ENCODE measurements at regions not wholly inside any gene's neighbourhood (a gene's known extent, or its start where the extent isn't known, plus 50 kb on each side); places are given as distances from the start of the nearest gene placed in this dataset.

DNA sequence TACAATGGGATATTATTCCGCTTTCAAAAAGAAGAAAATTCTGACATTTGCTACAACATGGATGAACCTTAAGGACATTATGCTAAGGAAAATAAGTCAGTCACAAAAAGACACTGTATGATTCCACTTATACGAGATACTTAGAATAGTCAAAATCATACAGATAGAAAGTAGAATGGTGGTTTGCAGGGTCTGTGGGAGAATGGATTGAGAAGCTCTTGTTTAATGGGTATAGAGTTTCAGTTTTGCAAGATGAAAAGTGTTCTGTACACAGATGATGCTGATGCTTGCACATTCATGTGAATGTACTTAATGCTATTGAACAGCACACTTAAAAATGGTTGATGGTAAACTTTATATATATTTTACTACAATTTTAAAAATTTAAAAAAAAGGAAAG lies 2050.7 kb upstream of the WWC1 start (continued):
- no peak for TF ChIP-seq NONO (IDR thresholded peaks at IDR 0.05)
- TF ChIP-seq NONO (CRISPR knock-in tag; conservative IDR thresholded peaks at IDR 0.05) = no peak
- no peak for TF ChIP-seq SKI (IDR thresholded peaks at IDR 0.05; ENCODE audit: partially characterized antibody)
- TF ChIP-seq ZNF891 (CRISPR knock-in tag; IDR thresholded peaks at IDR 0.05) = no peak
- TF ChIP-seq ELF4 (CRISPR knock-in tag; IDR thresholded peaks at IDR 0.05; ENCODE audit: borderline replicate concordance) = no peak
- TF ChIP-seq ZFP36L2 (CRISPR knock-in tag; IDR thresholded peaks at IDR 0.05) = no peak

GRCh38 chr5:166245556-166245955 lies 2045.9 kb upstream of the WWC1 start:
- 0% methylated on average over 2 of the region's 2 CpGs for WGBS (ENCODE audit: low lambda C conversion rate)
- no peak overlapping the region for H3K4me3 ChIP-seq (replicated peaks in 1 of 3; ENCODE audit: insufficient read depth in 1 of 3, low read depth in 2 of 3, low read length in 3 of 3)
- no peak overlapping the region for H3K4me2 ChIP-seq (ENCODE audit: low read depth, low read length)
- no peaks in the 10 kb centered on the region; a peak in 1 of 5 replicates for H3K27me3 ChIP-seq (ENCODE audit: control insufficient read depth in 1 of 2, insufficient read depth in 2 of 2, low read length in 2 of 2)
- H3K4me1 ChIP-seq (ENCODE audit: insufficient read depth, low read length) = no peaks in the 10 kb centered on the region
- no peak for ATAC-seq
- no peaks in the 10 kb centered on the region for H3K36me3 ChIP-seq (replicated peaks in 1 of 2; ENCODE audit: control insufficient read depth in 1 of 2, insufficient read depth in 2 of 2, low read length in 2 of 2)
- intact Hi-C loops (cut with micrococcal nuclease; ENCODE audit: unreplicated experiment) (no loop called here), in situ Hi-C loops (cut with HindIII; ENCODE audit: extremely low pct_ligation_motif_present, low pct_unique_long_range_greater_than_20kb) (no loop called here)
- H3K9me3 ChIP-seq (ENCODE audit: low read length) = peaks cover 96% of the 10 kb centered on the region
- ChIA-PET POLR2A (no interaction called here), CTCF (ENCODE audit: low intra/inter-chr PET ratio, low total read pairs) (no interaction called here)
- DNase-seq (ENCODE audit: low spot score) = no peak
- H2AFZ ChIP-seq (ENCODE audit: low read length) = no peak overlapping the region
- TF ChIP-seq FLYWCH1 (CRISPR knock-in tag; IDR thresholded peaks at IDR 0.05) (no peak), ZNF143 (CRISPR knock-in tag; IDR thresholded peaks at IDR 0.05) (no peak), ZNF205 (CRISPR knock-in tag; IDR thresholded peaks at IDR 0.05) (no peak), KDM5A (IDR thresholded peaks at IDR 0.05; ENCODE audit: borderline replicate concordance, low read length) (no peak), SRSF4 (IDR thresholded peaks at IDR 0.05; ENCODE audit: low read depth, low read length, poor library complexity, severe bottlenecking) (no peak), ZNF839 (CRISPR knock-in tag; IDR thresholded peaks at IDR 0.05; ENCODE audit: borderline replicate concordance) (no peak), TP53 (CRISPR knock-in tag; conservative IDR thresholded peaks at IDR 0.05) (no peak), ZNF446 (CRISPR knock-in tag; IDR thresholded peaks at IDR 0.05) (no peak), CBFB (CRISPR knock-in tag; IDR thresholded peaks at IDR 0.05) (no peak)
- TF ChIP-seq, protein P1, sequence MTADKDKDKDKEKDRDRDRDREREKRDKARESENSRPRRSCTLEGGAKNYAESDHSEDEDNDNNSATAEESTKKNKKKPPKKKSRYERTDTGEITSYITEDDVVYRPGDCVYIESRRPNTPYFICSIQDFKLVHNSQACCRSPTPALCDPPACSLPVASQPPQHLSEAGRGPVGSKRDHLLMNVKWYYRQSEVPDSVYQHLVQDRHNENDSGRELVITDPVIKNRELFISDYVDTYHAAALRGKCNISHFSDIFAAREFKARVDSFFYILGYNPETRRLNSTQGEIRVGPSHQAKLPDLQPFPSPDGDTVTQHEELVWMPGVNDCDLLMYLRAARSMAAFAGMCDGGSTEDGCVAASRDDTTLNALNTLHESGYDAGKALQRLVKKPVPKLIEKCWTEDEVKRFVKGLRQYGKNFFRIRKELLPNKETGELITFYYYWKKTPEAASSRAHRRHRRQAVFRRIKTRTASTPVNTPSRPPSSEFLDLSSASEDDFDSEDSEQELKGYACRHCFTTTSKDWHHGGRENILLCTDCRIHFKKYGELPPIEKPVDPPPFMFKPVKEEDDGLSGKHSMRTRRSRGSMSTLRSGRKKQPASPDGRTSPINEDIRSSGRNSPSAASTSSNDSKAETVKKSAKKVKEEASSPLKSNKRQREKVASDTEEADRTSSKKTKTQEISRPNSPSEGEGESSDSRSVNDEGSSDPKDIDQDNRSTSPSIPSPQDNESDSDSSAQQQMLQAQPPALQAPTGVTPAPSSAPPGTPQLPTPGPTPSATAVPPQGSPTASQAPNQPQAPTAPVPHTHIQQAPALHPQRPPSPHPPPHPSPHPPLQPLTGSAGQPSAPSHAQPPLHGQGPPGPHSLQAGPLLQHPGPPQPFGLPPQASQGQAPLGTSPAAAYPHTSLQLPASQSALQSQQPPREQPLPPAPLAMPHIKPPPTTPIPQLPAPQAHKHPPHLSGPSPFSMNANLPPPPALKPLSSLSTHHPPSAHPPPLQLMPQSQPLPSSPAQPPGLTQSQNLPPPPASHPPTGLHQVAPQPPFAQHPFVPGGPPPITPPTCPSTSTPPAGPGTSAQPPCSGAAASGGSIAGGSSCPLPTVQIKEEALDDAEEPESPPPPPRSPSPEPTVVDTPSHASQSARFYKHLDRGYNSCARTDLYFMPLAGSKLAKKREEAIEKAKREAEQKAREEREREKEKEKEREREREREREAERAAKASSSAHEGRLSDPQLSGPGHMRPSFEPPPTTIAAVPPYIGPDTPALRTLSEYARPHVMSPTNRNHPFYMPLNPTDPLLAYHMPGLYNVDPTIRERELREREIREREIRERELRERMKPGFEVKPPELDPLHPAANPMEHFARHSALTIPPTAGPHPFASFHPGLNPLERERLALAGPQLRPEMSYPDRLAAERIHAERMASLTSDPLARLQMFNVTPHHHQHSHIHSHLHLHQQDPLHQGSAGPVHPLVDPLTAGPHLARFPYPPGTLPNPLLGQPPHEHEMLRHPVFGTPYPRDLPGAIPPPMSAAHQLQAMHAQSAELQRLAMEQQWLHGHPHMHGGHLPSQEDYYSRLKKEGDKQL (CRISPR knock-in tag; IDR thresholded peaks at IDR 0.05; ENCODE audit: low read depth) = no peak
- BruUV-seq (replicated peaks) = no TSS peak
- H3K9ac ChIP-seq (ENCODE audit: insufficient read depth, low read depth, low read length) = no peak overlapping the region
- no peaks in the 10 kb centered on the region for H3K79me2 ChIP-seq (ENCODE audit: insufficient read depth, low read length)
- H4K20me1 ChIP-seq (ENCODE audit: insufficient read depth, low read length) = no peaks in the 10 kb centered on the region
- no peak for FAIRE-seq
- no peak overlapping the region for H3K27ac ChIP-seq (ENCODE audit: extremely low read length, insufficient read depth, low read length)
